SK-N-SH (cell line): ENCODE measurements at regions not wholly inside any gene's neighbourhood (a gene's known extent, or its start where the extent isn't known, plus 50 kb on each side); places are given as distances from the start of the nearest gene placed in this dataset.

Experiments
- CTCF ChIA-PET: fragments of 300-600, 350-600 bp; formaldehyde crosslinking; extraction: SDS; loops from one replicate; lab custom pipeline; 2021; lab: Yijun Ruan, JAX
- POLR2A ChIA-PET: fragments of 350-600 bp; sonication (Branson Sonifier 250); formaldehyde crosslinking; extraction: SDS; loops from one replicate; lab custom pipeline; 2020; ENCODE audit warnings: antibody characterized with exemption, inconsistent platforms; lab: Yijun Ruan, JAX
- DNase-seq: peaks from one replicate; pipeline ENCODE4 v3.0.0; 2012
- H2AFZ ChIP-seq: fragments of 200-600 bp; sonication (generic); 2 replicates; pipeline ENCODE4 v1.8.1; 2016; ENCODE audit warnings: antibody characterized with exemption, mild to moderate bottlenecking, low read depth
- H3F3A ChIP-seq: fragments of 200-600 bp; sonication (generic); replicated peaks from 2 replicates; pipeline ENCODE3; 2016; ENCODE audit warnings: antibody characterized with exemption, mild to moderate bottlenecking; ENCODE audit not compliant: insufficient read depth
- H3K27ac ChIP-seq, 2 experiments: fragments of 200-500 bp in 1 of 2; fragments of 200-600 bp in 1 of 2; sonication (Bioruptor generic) in 1 of 2; sonication (generic), shearing (Covaris generic) in 1 of 2; 2 replicates each; pipeline versions ENCODE4 v1.5.1 to v1.6.1; 2014 to 2016; ENCODE audit warnings: low read depth in 2 of 2, inconsistent platforms in 1 of 2, low read length in 1 of 2, mild to moderate bottlenecking in 1 of 2, mixed read lengths in 1 of 2
- H3K27me3 ChIP-seq: fragments of 200-600 bp; sonication (generic), shearing (Covaris generic); 2 replicates; pipeline ENCODE4 v1.6.1; 2016; ENCODE audit warnings: mixed run types; ENCODE audit not compliant: insufficient read depth
- H3K36me3 ChIP-seq, 2 experiments: fragments of 200-500 bp in 1 of 2; fragments of 200-600 bp in 1 of 2; sonication (Bioruptor generic) in 1 of 2; sonication (generic) in 1 of 2; replicated peaks in 1 of 2; 2 replicates each; pipeline versions ENCODE3 to v1.5.1; 2014 to 2016; ENCODE audit warnings: low read length in 1 of 2, mild to moderate bottlenecking in 1 of 2; ENCODE audit not compliant: insufficient read depth in 2 of 2, control insufficient read depth in 1 of 2
- H3K4me1 ChIP-seq, 2 experiments: fragments of 200-500 bp in 1 of 2; fragments of 200-600 bp in 1 of 2; sonication (Bioruptor generic) in 1 of 2; sonication (generic), shearing (Covaris generic) in 1 of 2; 2 replicates each; pipeline versions ENCODE4 v1.5.1 to v1.6.1; 2014 to 2016; ENCODE audit warnings: low read depth in 1 of 2, low read length in 1 of 2, mixed run types in 1 of 2; ENCODE audit not compliant: insufficient read depth in 2 of 2, control insufficient read depth in 1 of 2
- H3K4me2 ChIP-seq: fragments of 200-600 bp; sonication (generic), shearing (Covaris generic); 2 replicates; pipeline ENCODE4 v1.6.1; 2017; ENCODE audit warnings: mixed run types
- H3K4me3 ChIP-seq, 2 experiments: fragments of 200-500 bp in 1 of 2; fragments of 200-600 bp in 1 of 2; sonication (Bioruptor generic) in 1 of 2; sonication (generic), shearing (Covaris generic) in 1 of 2; 2 replicates each; pipeline versions ENCODE4 v1.5.1 to v1.8.1; 2014 to 2016; ENCODE audit warnings: low read depth in 2 of 2, inconsistent platforms in 1 of 2, low read length in 1 of 2, mild to moderate bottlenecking in 1 of 2, mixed read lengths in 1 of 2, moderate library complexity in 1 of 2
- H3K79me2 ChIP-seq: fragments of 200-600 bp; sonication (generic); 2 replicates; pipeline ENCODE4 v1.8.1; 2017; ENCODE audit warnings: mild to moderate bottlenecking; ENCODE audit not compliant: insufficient read depth
- H3K9ac ChIP-seq: fragments of 200-600 bp; sonication (generic); 2 replicates; pipeline ENCODE4 v1.6.1; 2017; ENCODE audit warnings: mixed run types
- H3K9me2 ChIP-seq: fragments of 200-600 bp; sonication (generic); 2 replicates; pipeline ENCODE4 v1.6.1; 2017; ENCODE audit warnings: mixed run types
- H3K9me3 ChIP-seq: fragments of 200-600 bp; sonication (generic); 2 replicates; pipeline ENCODE4 v1.6.1; 2017; ENCODE audit warnings: mixed run types, mild to moderate bottlenecking, moderate library complexity
- H4K20me1 ChIP-seq: fragments of 200-600 bp; sonication (generic); 2 replicates; pipeline ENCODE4 v1.6.1; 2017; ENCODE audit warnings: mild to moderate bottlenecking, mixed run types; ENCODE audit not compliant: insufficient read depth
- CHD2 ChIP-seq: fragments of 150-350 bp; IDR thresholded peaks from 2 replicates; pipeline ENCODE4 v1.6.1; 2018; ENCODE audit warnings: low read length; ENCODE audit not compliant: partially characterized antibody
- CTCF ChIP-seq: fragments of 200-600 bp; sonication (generic); IDR thresholded peaks from 2 replicates; pipeline ENCODE4 v1.6.1; 2017; ENCODE audit warnings: antibody characterized with exemption, mild to moderate bottlenecking, moderate library complexity
- ELF1 ChIP-seq: IDR thresholded peaks from 2 replicates; pipeline ENCODE4 v1.4.0; 2012
- EP300 ChIP-seq, 2 experiments: IDR thresholded peaks; 2 replicates each; pipeline versions ENCODE4 v1.4.0 to v1.6.1; 2012; ENCODE audit warnings: borderline replicate concordance in 1 of 2, low read depth in 1 of 2, low read length in 1 of 2
- EZH2phosphoT487 ChIP-seq: fragments of 200-600 bp; sonication (generic); IDR thresholded peaks from 2 replicates; pipeline ENCODE4 v1.6.1; 2017; ENCODE audit warnings: low read depth, mixed run types, mild to moderate bottlenecking, antibody characterized with exemption, moderate library complexity, borderline replicate concordance
- FOSL2 ChIP-seq: IDR thresholded peaks from 2 replicates; pipeline ENCODE4 v1.4.0; 2012; ENCODE audit warnings: low read depth, mild to moderate bottlenecking, moderate library complexity, borderline replicate concordance
- FOXM1 ChIP-seq: IDR thresholded peaks from 2 replicates; pipeline ENCODE4 v1.4.0; 2012; ENCODE audit warnings: low read depth, mild to moderate bottlenecking
- GATA2 ChIP-seq: sonication (generic); formaldehyde crosslinking; IDR thresholded peaks from 2 replicates; pipeline ENCODE4 v1.5.0; 2020; ENCODE audit warnings: mild to moderate bottlenecking, missing genetic modification reagents
- IRF3 ChIP-seq: fragments of 150-350 bp; IDR thresholded peaks from 2 replicates; pipeline ENCODE4 v1.6.1; 2016; ENCODE audit warnings: mild to moderate bottlenecking, low read depth, low read length
- MEF2A ChIP-seq: IDR thresholded peaks from 2 replicates; pipeline ENCODE4 v1.4.0; 2012; ENCODE audit warnings: low read depth, borderline replicate concordance
- PBX3 ChIP-seq: IDR thresholded peaks from 2 replicates; pipeline ENCODE4; 2012
- POLR2AphosphoS5 ChIP-seq: IDR thresholded peaks from 2 replicates; pipeline ENCODE4 v1.6.1; 2012; ENCODE audit warnings: low read depth, low read length
- RCOR1 ChIP-seq: fragments of 150-350 bp; IDR thresholded peaks from 2 replicates; pipeline ENCODE4 v1.6.1; 2017; ENCODE audit warnings: antibody characterized with exemption, low read length
- RFX5 ChIP-seq: IDR thresholded peaks from 2 replicates; pipeline ENCODE4 v1.6.1; 2012; ENCODE audit warnings: mild to moderate bottlenecking, improper control_type of control experiment, low read length
- SIN3A ChIP-seq: IDR thresholded peaks from 2 replicates; pipeline ENCODE4 v1.6.1; 2012; ENCODE audit warnings: low read depth, mild to moderate bottlenecking, low read length, moderate library complexity, borderline replicate concordance
- SMC3 ChIP-seq: IDR thresholded peaks from 2 replicates; pipeline ENCODE4 v1.6.1; 2012; ENCODE audit warnings: low read depth, low read length, improper control_type of control experiment
- TAF1 ChIP-seq: IDR thresholded peaks from 2 replicates; pipeline ENCODE4 v1.6.1; 2012; ENCODE audit warnings: low read depth, mild to moderate bottlenecking, low read length, moderate library complexity, borderline replicate concordance
- TCF12 ChIP-seq: IDR thresholded peaks from 2 replicates; pipeline ENCODE4 v1.4.0; 2012
- USF1 ChIP-seq: IDR thresholded peaks from 2 replicates; pipeline ENCODE4 v1.4.0; 2012; ENCODE audit warnings: low read depth, borderline replicate concordance
- USF2 ChIP-seq: fragments of 150-350 bp; IDR thresholded peaks from 2 replicates; pipeline ENCODE4 v1.6.1; 2017; ENCODE audit warnings: antibody characterized with exemption, low read length, low read depth, borderline replicate concordance
- WGBS: methylation state at CpG from one replicate; pipeline ENCODE4 v1.1.6; 2017; ENCODE audit warnings: low lambda C conversion rate; 5-methylcytosine and 5-hydroxymethylcytosine counted together

- TF ChIP-seq GATA2 (no peak), EP300 (IDR thresholded peaks at IDR 0.05; ENCODE audit: borderline replicate concordance in 1 of 2, low read depth in 1 of 2, low read length in 1 of 2) (no peak), SIN3A (no peak), POLR2AphosphoS5 (no peak)
- TF ChIP-seq, all 33 proteins: peak for 0
Observed at GRCh38 chr17:22462461-22462860, 770.1 kb downstream of the KCNJ18 start (continued).

- Histone ChIP-seq H3K9ac (no peak overlapping the region), H2AFZ (no peak overlapping the region), H3K27me3 (peaks cover 43% of the 10 kb centered on the region; the same call in 1 of the 2 replicates), H3F3A (no peaks in the 10 kb centered on the region)
- POLR2A ChIA-PET, result no interaction called here
- TF ChIP-seq PBX3 (no peak), RCOR1 (no peak), SMC3 (no peak), RFX5 (no peak), CHD2 (no peak), TAF1 (no peak), GATA2 (no peak), POLR2AphosphoS5 (no peak), FOXM1 (no peak), MEF2A (no peak), FOSL2 (no peak), USF2 (no peak), ELF1 (no peak), USF1 (no peak), IRF3 (no peak), EZH2phosphoT487 (no peak), TCF12 (no peak), CTCF (no peak)
- TF ChIP-seq, all 33 proteins: peak for 0
- WGBS, result 5% methylated on average over 13 of the region's 13 CpGs
- Histone ChIP-seq H4K20me1 (no peaks in the 10 kb centered on the region), H3K4me2 (no peak overlapping the region), H3K9me3 (no peaks in the 10 kb centered on the region), H3K27ac (no peak overlapping the region), H3K9me2 (no peaks in the 10 kb centered on the region), H3K4me3 (no peak overlapping the region), H3K79me2 (no peaks in the 10 kb centered on the region), H3K36me3 (no peaks in the 10 kb centered on the region), H3K4me1 (no peaks in the 10 kb centered on the region)
- CTCF ChIA-PET, result no interaction called here
- no peak for DNase-seq
Observed at GRCh38 chr17:22463110-22463850, 771.0 kb downstream of the KCNJ18 start.
